K562 (cell line): ENCODE measurements at regions not wholly inside any gene's neighbourhood (a gene's known extent, or its start where the extent isn't known, plus 50 kb on each side); places are given as distances from the start of the nearest gene placed in this dataset.
"Not testable (repeated sequence)": the region's sequence is repeated elsewhere in the genome, so short reads cannot be mapped to it uniquely, and the experiment has no call there.

Source experiments
- ATAC-seq: fragments of 200-7000 bp; cut with Tn5 transposase; 3 replicates; pipeline ENCODE4 v1.9.1; 2020; ENCODE audit warnings: moderate library complexity
- BruUV-seq: library from RNA; stranded (reverse); fragments of 400-500 nt; replicated peaks from 2 replicates; lab custom pipeline; 2021; lab: Mats Ljungman, UMichigan
- CTCF ChIA-PET: fragments of 300-600 bp; formaldehyde crosslinking; extraction: SDS; loops from one replicate; lab custom pipeline; 2021; ENCODE audit warnings: low intra/inter-chr PET ratio; lab: Yijun Ruan, JAX
- POLR2A ChIA-PET: fragments of 300-600, 350-650 bp; sonication (Branson Sonifier 250); formaldehyde crosslinking; extraction: SDS; loops from one replicate; lab custom pipeline; 2021; ENCODE audit warnings: antibody characterized with exemption, inconsistent platforms; lab: Yijun Ruan, JAX
- DNase-seq, 4 experiments: peaks; one replicate each; pipeline versions ENCODE4 v3.0.0 to v3.0.0-alpha.2; 2011 to 2018; ENCODE audit warnings: low spot score in 3 of 4, mixed read lengths in 3 of 4; ENCODE audit errors: extremely low read depth in 1 of 4
- FAIRE-seq: peaks from 2 replicates; lab custom pipeline; 2011; peaks lifted over from hg19 to GRCh38; lab: Jason Lieb, UNC
- H2AFZ ChIP-seq: 2 replicates; pipeline ENCODE4 v1.6.0; 2011; ENCODE audit warnings: low read depth, low read length, control low read depth, inconsistent platforms
- H3K27ac ChIP-seq: fragments of 200-600 bp; 3 replicates; pipeline ENCODE4 v1.8.0; 2011; ENCODE audit warnings: low read depth, mild to moderate bottlenecking, control low read depth, inconsistent platforms, low read length, moderate library complexity, mixed read lengths; ENCODE audit errors: extremely low read depth
- H3K27me3 ChIP-seq, 2 experiments: fragments of 300-600 bp in 1 of 2; 2 replicates in 1 of 2; 3 replicates in 1 of 2; pipeline versions ENCODE4 v1.6.0 to v1.8.0; 2011; ENCODE audit warnings: inconsistent platforms in 2 of 2, low read length in 2 of 2, mild to moderate bottlenecking in 1 of 2, mixed read lengths in 1 of 2, moderate library complexity in 1 of 2; ENCODE audit not compliant: control insufficient read depth in 2 of 2, insufficient read depth in 2 of 2
- H3K36me3 ChIP-seq: fragments of 300-600 bp; 3 replicates; pipeline ENCODE4 v1.8.0; 2011; ENCODE audit warnings: mild to moderate bottlenecking, low read length, inconsistent platforms; ENCODE audit not compliant: control insufficient read depth, insufficient read depth
- H3K4me1 ChIP-seq, 2 experiments: fragments of 200-600 bp in 1 of 2; replicated peaks in 1 of 2; 2 replicates in 1 of 2; 3 replicates in 1 of 2; pipeline versions ENCODE4 v1.5.1 to v1.8.0; 2011; ENCODE audit warnings: inconsistent platforms in 2 of 2, low read length in 2 of 2, mild to moderate bottlenecking in 1 of 2, mixed read lengths in 1 of 2, moderate library complexity in 1 of 2; ENCODE audit not compliant: control insufficient read depth in 2 of 2, insufficient read depth in 2 of 2
- H3K4me2 ChIP-seq: 2 replicates; pipeline ENCODE4 v1.6.1; 2011; ENCODE audit warnings: low read length, control low read depth, inconsistent platforms, mixed read lengths; ENCODE audit not compliant: insufficient read depth
- H3K4me3 ChIP-seq: fragments of 200-600 bp; sonication (generic), shearing (Covaris generic); 2 replicates; pipeline ENCODE4 v1.5.1; 2016; ENCODE audit warnings: control low read depth, inconsistent platforms
- H3K79me2 ChIP-seq: fragments of 200-600 bp; 3 replicates; pipeline ENCODE4 v1.8.0; 2011; ENCODE audit warnings: low read length, inconsistent platforms; ENCODE audit not compliant: control insufficient read depth, insufficient read depth
- H3K9ac ChIP-seq, 2 experiments: 2 replicates each; pipeline versions ENCODE4 v1.6.0 to v1.6.1; 2011; ENCODE audit warnings: low read depth in 2 of 2, low read length in 2 of 2, control low read depth in 1 of 2, inconsistent platforms in 1 of 2, mild to moderate bottlenecking in 1 of 2, mixed read lengths in 1 of 2; ENCODE audit not compliant: insufficient read depth in 1 of 2
- H3K9me1 ChIP-seq: one replicate; pipeline ENCODE4 v1.6.0; 2011; ENCODE audit warnings: inconsistent platforms, mild to moderate bottlenecking, low read length, moderate library complexity; ENCODE audit not compliant: control insufficient read depth, insufficient read depth
- H3K9me3 ChIP-seq: replicated peaks from 2 replicates; pipeline ENCODE4 v1.5.1; 2011; ENCODE audit warnings: low read depth, low read length, inconsistent platforms; ENCODE audit not compliant: control insufficient read depth, insufficient read depth
- H4K20me1 ChIP-seq: replicated peaks from 2 replicates; pipeline ENCODE4 v1.6.1; 2011; ENCODE audit warnings: low read length, inconsistent platforms, mixed read lengths; ENCODE audit not compliant: control insufficient read depth, insufficient read depth
- ARHGAP35 ChIP-seq: fragments of 450-650 bp; IDR thresholded peaks from 2 replicates; pipeline ENCODE4 v1.6.1; 2018; ENCODE audit not compliant: partially characterized antibody
- ELF4 ChIP-seq: fragments of 450-650 bp; formaldehyde crosslinking; IDR thresholded peaks from 2 replicates; pipeline ENCODE4 v1.4.0; 2022; ENCODE audit warnings: missing genetic modification characterization
- PHF20 ChIP-seq: fragments of 450-650 bp; IDR thresholded peaks from 2 replicates; pipeline ENCODE4 v1.6.1; 2018; ENCODE audit not compliant: partially characterized antibody
- ZBTB26 ChIP-seq: fragments of 450-650 bp; formaldehyde crosslinking; IDR thresholded peaks from 2 replicates; pipeline ENCODE4 v1.4.0; 2022; ENCODE audit warnings: missing genetic modification characterization
- WGBS: fragments of 100-300 bp; shearing (Covaris generic); methylation state at CpG from one replicate; pipeline ENCODE4 v1.1.6; 2016; ENCODE audit warnings: low coverage, mixed read lengths; ENCODE audit not compliant: insufficient coverage; ENCODE audit errors: missing lambda C conversion rate; 5-methylcytosine and 5-hydroxymethylcytosine counted together
- in situ Hi-C: fragments of 300-500 bp; cut with MboI; formaldehyde crosslinking; loops from 4 replicates; pipeline ENCODE4 v1.15.0; 2018; ENCODE audit warnings: inconsistent platforms, mixed read lengths
- intact Hi-C: fragments of 100-400 bp; cut with micrococcal nuclease; formaldehyde crosslinking; loops from 2 replicates; pipeline ENCODE4 v1.14.2; 2022
- TF ChIP-seq, protein P1 (sequence below): fragments of 450-650 bp; formaldehyde crosslinking; IDR thresholded peaks from 2 replicates; pipeline ENCODE4 v1.4.0; 2022; ENCODE audit warnings: missing genetic modification characterization

- H3K36me3 ChIP-seq, BruUV-seq, H3K9ac ChIP-seq, H4K20me1 ChIP-seq, H3K9me1 ChIP-seq, CTCF ChIA-PET, H3K4me1 ChIP-seq, H3K27me3 ChIP-seq, FAIRE-seq, in situ Hi-C loops, ATAC-seq, H3K9me3 ChIP-seq, intact Hi-C loops, H3K79me2 ChIP-seq, H3K4me3 ChIP-seq, DNase-seq, H2AFZ ChIP-seq, POLR2A ChIA-PET, H3K4me2 ChIP-seq, H3K27ac ChIP-seq: not testable (repeated sequence)
- no CpG with 5 or more reads among the region's 31 CpGs for WGBS
Measured at GRCh38 chr21:6068098-6068831, 4453.1 kb upstream of the TPTE start.

DNA sequence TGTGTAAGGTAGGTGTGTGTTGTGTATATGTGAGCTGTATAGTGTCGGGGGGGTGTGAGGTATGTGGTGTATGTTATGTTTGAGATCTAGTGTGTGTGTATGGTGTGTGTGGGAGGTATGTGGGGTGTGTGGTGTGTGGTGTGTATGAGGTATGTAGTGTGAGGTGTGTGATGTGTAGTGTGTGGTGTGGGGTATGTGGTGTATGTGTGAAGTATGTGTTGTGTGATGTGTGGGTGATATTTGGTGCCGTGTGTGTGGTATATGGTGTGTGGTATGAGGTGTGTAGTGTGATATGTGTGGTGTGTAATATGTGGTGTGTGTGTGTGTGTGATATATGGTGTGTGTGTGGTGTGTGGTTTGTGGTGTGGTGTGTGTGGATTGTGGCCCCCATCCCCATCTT is 4451.2 kb upstream of the TPTE start:
- ATAC-seq, in situ Hi-C loops, intact Hi-C loops, H3K27ac ChIP-seq, H3K9ac ChIP-seq, H3K27me3 ChIP-seq, H3K9me3 ChIP-seq, CTCF ChIA-PET, H3K4me1 ChIP-seq: not testable (repeated sequence)
- WGBS: 6% methylated on average over 1 of the region's 2 CpGs
- peak; percentile 18 for TF ChIP-seq PHF20
- TF ChIP-seq, protein P1, sequence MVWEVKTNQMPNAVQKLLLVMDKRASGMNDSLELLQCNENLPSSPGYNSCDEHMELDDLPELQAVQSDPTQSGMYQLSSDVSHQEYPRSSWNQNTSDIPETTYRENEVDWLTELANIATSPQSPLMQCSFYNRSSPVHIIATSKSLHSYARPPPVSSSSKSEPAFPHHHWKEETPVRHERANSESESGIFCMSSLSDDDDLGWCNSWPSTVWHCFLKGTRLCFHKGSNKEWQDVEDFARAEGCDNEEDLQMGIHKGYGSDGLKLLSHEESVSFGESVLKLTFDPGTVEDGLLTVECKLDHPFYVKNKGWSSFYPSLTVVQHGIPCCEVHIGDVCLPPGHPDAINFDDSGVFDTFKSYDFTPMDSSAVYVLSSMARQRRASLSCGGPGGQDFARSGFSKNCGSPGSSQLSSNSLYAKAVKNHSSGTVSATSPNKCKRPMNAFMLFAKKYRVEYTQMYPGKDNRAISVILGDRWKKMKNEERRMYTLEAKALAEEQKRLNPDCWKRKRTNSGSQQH: peak; percentile 55; the same call in 1 of the 2 replicates
- TF ChIP-seq ELF4: peak; percentile 80
- peak; percentile 82; the same call in 1 of the 2 replicates for TF ChIP-seq ZBTB26 (CRISPR knock-in tag)
- TF ChIP-seq ARHGAP35: peak; percentile 51
- TF ChIP-seq, all 486 proteins: peak for 5; not testable (repeated sequence) for 481
- H3K4me3 ChIP-seq, H3K36me3 ChIP-seq, DNase-seq, POLR2A ChIA-PET, H2AFZ ChIP-seq, H3K79me2 ChIP-seq, BruUV-seq, FAIRE-seq, H3K9me1 ChIP-seq, H4K20me1 ChIP-seq, H3K4me2 ChIP-seq: not testable (repeated sequence)

DNA sequence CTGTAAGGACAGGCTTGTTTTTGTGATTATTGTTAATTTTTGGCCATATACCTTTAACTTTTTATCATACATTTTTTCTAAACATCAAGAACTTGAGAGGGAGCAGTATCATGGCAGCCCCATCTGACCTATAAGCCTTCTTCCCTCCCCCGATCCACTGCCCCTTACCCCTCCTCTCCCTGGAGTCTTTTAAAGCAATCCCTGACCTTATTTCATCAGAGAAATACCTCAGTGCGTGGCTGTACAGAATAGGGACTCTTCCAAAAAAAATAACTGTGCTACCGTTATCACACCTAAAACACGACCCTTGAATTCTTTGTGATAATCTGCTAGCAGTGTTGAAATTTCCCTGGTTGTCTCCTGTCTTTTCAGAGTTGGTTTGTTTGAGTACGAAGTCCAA is 4448.7 kb upstream of the TPTE start:
- FAIRE-seq, POLR2A ChIA-PET, H3K9ac ChIP-seq, H3K79me2 ChIP-seq, H3K9me1 ChIP-seq, H3K36me3 ChIP-seq, CTCF ChIA-PET, H3K4me1 ChIP-seq, intact Hi-C loops, H2AFZ ChIP-seq, H3K4me2 ChIP-seq, in situ Hi-C loops, BruUV-seq, H3K4me3 ChIP-seq, H3K27me3 ChIP-seq, DNase-seq, H4K20me1 ChIP-seq, H3K27ac ChIP-seq, H3K9me3 ChIP-seq: not testable (repeated sequence)
- peak; percentile 51; the same call in 2 of the 3 replicates for ATAC-seq
- no CpG with 5 or more reads among the region's 5 CpGs for WGBS
